ENCODE measurements at regions not wholly inside any gene's neighbourhood (a gene's known extent, or its start where the extent isn't known, plus 50 kb on each side); places are given as distances from the start of the nearest gene placed in this dataset.

DNA sequence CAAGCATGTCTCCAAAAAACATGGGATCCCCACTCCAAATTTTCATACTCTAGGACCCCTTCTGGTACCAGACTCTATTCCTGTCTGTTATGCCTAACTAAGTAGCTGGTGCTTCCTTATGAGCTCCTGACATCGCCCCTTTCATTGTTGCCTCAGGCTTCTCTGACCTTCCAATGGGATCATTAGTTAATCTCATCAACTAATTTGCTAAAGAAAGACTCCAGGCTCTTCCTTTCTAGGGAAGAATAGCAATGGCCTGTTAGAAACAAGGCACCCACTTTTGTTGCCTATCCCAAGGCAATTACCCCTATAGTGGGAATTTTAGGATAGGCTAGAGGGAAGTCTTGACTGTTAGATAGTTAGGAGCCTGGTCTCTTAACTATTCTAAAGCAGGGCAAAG lies 369.5 kb downstream of the MLLT3 start:
- TF ChIP-seq CTCF (IDR thresholded peaks at IDR 0.05; ENCODE audit: low read depth, low read length) (no peak), POLR2A (IDR thresholded peaks at IDR 0.05; ENCODE audit: extremely low read depth, insufficient read length) (no peak), MYC (IDR thresholded peaks at IDR 0.05; ENCODE audit: low read depth, low read length) (no peak)
